ENCODE measurements at regions not wholly inside any gene's neighbourhood (a gene's known extent, or its start where the extent isn't known, plus 50 kb on each side); places are given as distances from the start of the nearest gene placed in this dataset.
A peak's percentile ranks its signal among the peaks of the same experiment; 100 is the strongest.
"Not testable (repeated sequence)": the region's sequence is repeated elsewhere in the genome, so short reads cannot be mapped to it uniquely, and the experiment has no call there.

DNA sequence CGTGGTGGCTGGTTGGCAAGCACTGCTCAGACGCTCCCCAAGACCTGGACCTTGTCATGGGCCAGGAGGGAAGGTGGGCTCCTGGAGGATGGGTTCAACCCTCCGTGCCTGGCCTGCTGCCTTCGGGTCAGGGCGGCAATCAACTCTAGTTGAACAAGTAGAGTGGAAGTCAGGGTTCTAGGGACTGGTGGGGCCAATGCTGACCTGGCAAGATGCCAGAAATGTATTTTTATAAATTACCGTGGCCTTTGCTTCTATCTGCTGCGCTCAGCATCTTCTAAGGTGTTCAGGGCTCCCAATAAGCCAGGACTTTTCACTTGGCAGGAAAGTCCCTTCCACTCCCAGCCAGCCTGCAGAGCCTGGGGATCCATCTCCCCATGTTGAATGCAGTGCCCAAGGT is 207.1 kb upstream of the N4BP1 start:
- no peak for DNase-seq

GRCh38 chr16:48816393-48816792 is 206.4 kb upstream of the N4BP1 start:
- DNase-seq: no peak

GRCh38 chr16:48814994-48815393 is 205.0 kb upstream of the N4BP1 start:
- no peak for DNase-seq

DNA sequence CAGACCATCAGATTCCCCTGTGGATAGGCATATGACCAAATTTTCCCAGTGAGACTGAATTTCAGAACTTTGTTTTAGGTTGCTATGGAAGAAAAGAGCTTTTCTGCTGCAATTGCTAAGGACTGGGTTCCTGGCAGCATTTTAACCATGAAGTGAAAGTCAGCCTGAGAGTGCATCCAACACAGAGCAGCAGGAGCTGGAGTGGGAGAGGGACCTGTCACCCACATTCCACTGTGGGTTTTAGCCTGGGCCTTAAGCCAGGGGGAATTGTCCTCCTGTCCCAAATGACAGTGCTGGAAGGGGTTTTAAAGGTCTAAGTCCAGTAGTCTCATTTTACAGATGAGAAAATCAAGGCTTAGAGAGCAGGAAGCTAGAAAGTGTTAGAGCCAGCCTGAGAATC is 203.5 kb upstream of the N4BP1 start:
- DNase-seq: no peak

GRCh38 chr16:48812856-48813255 is 202.9 kb upstream of the N4BP1 start:
- no peak for DNase-seq

GRCh38 chr16:48811478-48811877 is 201.5 kb upstream of the N4BP1 start:
- DNase-seq: no peak

DNA sequence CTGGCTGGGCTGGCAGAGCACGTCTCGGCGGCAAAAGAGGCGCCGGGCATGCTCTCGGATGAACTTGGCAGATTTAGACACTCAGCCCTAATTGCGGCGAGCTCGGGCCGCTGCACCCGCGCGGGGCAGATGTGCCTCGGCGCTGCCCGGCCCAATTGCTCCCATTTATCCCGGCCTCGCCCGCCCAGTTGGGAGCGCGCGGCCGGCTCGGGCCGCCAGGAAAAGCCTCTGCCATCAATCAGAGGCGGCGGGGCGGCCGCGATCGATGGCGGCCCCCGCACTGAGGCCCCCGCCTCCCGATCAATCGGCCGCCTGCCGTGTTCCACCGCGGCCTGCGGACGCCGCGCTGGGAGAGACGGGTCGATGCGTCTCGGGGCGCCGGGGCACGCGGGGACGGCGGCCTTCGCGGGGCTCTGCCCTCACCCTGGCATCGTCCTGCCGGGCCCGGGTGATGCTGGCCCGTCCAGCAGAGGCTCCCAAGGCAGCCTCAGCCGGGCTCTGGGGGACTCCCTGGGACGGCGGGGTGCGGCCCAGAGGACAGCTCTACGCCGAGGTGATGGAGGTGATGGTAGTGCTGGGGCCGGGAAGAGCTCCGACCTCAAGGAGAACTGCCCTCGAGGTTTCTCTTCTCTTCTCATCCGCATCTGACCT is 200.9 kb upstream of the N4BP1 start:
- DNase-seq: no peak

DNA sequence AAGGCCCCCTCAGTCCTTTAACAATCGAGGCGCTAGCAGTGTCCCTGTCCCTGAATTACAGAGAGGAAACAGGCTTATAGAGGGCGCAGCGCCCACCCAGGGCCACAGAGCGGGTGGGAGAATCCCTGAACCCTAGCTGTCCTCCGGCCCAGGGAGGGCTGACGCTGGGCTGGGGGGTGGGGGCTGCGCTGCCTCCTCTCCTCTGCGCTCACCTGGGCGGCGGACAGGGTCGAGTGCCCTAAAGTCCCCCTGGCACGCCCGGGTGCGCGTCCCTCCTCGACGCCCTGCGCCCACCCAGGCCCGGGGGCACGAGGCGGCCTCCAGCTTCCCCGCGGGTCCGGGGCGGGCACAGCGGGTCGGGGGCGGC is 200.4 kb upstream of the N4BP1 start:
- DNase-seq: no peak

DNA sequence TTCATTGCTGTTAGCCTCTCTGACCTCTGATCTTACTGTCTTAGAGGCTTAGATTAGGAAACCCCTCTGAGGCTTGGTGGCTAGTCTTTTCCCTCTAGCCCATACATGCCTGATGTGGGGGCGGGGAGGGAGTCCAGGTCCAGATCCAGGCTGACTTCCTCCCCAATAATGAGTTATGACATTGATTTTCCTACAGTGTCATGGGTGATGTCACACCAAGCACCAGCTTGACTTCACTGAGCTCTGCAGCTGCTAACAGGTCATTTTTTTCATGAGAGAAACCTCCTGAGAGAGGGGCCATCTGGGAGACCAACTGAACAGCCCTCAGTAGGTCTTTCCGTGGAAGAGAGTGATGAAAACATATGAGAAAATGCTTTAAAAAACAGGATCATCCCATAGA is 180.2 kb upstream of the N4BP1 start:
- DNase-seq: peak; percentile 51

DNA sequence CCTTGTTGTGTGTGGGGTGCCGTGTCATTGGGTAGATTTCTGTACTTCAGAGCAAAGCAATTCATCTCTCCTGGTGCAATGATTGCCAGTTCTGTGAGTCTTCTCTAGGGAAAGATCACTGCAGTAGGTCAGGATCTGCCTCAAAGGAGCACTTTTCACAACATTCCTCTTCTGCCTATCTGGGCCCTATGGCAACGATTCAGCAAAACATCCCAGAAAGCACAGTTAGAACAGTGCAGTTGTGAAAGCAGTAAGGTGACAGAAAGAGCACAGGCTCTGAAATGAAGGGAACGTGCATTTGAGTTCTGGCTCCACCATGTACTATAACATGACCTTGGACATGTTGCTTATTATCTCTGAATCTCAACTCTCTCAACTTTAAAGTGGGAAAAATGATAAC is 178.5 kb upstream of the N4BP1 start:
- DNase-seq: no peak

DNA sequence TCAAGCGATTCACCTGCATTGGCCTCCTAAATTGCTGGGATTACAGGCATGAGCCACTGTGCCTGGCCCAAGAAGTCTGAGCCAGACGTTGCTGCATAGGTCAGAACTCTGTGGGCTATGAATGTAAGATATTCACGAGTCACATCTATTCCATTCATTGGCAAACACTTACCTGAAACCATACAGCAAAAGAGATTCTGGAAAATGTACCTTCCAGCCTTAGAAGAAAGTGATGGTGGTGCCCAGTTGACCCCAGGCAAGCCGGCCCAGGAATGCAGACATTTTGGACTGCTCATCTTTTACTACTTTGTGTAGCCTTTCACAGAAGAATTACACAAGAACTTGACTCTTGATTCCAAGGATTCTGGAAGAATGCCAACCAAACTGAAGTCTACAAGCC is 135.6 kb upstream of the N4BP1 start:
- DNase-seq: no peak

- no peak for DNase-seq
Measured at GRCh38 chr16:48740964-48741363, 131.0 kb upstream of the N4BP1 start.

DNA sequence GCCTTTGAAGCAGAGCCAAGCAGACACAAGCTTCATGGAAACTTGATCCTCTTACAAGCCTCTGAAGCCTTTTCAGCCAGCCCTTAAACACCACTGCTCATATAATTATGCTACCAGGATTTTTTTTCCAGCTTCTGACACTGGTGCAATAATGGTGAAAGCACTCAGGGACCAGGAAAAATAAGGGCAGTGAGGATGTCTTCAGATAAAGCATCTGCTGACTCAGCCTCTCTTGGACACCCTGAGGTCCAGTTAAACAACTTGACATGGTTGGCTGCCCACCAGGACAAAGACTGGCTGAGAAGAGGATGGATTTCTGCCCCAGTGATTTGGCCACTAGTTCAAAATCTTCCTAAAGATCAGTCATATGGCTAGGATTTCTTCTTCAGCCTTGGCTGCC is 124.2 kb upstream of the N4BP1 start:
- DNase-seq: peak; percentile 20

GRCh38 chr16:48704710-48705109 is 94.7 kb upstream of the N4BP1 start:
- no peak for DNase-seq

DNA sequence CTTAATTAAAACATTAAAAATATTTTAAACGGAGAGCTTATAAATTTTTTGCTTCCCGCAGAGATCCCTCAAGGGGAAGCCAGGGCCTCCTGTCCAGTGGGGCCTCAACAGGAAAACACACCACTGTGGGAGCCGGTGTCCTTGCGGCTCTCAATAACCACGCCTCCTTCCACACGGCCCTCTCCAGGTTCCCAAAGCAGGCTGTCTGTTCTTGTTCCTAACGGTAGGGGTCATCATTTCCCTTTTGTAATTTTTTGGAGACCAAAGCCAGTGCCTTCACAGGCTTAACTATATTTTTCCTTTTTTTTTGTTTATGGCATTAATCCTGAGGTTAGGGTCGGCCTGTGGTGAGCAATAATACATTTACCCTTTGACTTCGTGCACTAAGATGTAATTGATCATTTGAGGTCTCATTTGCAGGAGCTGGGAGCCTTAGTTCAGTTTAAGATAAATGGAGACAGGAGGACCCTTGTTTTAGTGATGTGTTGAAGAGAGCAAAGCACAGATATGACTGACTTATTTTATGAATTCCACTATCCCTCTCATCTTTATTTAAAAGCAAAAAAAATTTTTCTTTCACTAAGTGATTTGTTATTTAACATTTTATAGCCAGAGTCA is 77.5 kb upstream of the N4BP1 start:
- peak; percentile 87 for DNase-seq

DNA sequence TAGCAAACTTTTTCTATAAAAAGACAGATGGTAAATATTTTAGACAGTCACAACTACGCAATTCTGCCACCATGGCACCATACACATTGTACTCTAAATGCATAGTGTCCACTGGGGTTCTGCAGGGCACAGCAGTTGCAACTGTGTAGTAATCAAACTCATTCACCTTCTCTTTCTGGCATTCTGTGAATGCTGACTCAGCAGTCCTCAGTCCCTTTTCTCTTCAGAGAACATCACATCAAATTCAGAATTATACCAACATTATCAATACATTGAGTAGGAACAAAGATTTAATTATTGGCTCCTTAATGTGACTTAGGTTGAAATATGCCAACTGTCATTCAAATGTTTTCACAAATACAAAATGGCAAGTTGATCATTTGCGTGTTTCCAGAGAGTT is 74.2 kb upstream of the N4BP1 start:
- DNase-seq: no peak

DNA sequence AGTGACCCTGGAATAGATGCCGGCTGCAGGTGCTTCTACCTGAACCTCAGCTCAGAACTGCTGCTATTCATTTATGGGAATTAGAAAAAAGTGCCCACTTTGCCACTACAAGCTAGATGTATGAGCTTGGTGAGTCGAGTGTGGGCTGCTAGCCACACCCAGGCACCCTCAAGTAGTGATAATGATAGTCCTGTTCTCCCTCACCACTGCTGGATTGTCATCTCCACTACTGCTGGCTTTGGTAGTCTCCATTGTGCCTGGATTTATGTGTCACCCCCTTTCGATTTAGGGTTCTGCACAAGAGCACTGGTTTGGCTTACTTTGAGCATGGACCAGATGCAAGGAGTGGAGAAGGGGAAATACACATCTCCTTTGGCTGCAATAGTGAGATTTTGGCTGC is 73.0 kb upstream of the N4BP1 start:
- no peak for DNase-seq

DNA sequence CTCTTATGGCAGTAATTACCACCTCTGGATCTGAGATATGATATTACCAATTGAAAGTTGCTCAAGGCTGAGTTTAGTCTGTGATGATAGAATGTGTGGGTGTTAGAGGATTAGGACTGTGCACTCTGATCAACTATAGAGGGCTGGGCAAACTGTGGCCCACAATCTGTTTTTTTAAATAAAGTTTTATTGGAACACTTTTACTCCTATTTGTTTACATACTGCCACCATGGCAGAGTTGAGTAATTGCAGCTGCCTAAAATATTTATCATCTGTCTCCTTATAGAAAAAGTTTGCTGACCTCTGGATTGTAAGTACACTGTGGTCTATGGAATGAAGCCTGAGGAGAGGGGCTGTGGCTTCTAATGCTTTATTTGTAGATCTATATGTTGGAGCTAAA is 71.5 kb upstream of the N4BP1 start:
- DNase-seq: no peak

- no peak for DNase-seq
Measured at GRCh38 chr16:48680881-48681280, 70.9 kb upstream of the N4BP1 start.

DNA sequence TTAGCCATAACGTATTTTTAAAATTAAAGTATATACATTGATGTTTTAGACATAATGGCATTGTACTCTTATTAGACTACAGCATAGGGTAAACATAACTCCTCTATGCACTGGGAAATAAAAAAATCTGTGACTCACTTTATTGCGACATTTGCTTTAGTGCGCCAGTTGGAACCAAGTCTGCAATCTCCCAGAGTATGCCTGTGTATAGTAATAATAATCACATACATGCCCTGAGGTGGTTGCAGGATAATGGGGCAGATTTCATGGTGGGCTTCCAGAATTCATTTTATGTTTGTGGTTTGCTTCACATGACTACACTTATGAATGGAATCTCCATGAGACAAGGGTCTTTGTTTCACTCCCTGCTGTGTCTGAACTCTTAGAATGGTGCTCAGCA is 66.9 kb upstream of the N4BP1 start:
- DNase-seq: no peak

DNA sequence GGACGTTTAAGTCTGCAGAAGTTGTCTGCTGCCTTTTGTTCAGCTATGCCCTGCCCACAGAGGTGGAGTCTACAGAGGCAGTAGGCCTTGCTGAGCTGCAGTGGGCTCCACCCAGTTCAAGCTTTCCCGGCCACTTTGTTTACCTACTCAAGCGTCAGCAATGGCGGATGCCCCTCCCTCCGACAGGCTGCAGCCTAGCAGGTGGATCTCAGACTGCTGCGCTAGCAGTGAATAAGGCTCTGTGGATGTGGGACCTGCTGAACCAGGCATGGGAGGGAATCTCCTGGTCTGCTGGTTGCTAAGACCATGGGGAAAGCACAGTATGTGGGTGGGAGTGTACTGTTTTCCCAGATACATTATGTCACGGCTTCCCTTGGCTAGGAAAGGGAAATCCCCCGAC is 58.2 kb upstream of the N4BP1 start:
- not testable (repeated sequence) for DNase-seq

DNA sequence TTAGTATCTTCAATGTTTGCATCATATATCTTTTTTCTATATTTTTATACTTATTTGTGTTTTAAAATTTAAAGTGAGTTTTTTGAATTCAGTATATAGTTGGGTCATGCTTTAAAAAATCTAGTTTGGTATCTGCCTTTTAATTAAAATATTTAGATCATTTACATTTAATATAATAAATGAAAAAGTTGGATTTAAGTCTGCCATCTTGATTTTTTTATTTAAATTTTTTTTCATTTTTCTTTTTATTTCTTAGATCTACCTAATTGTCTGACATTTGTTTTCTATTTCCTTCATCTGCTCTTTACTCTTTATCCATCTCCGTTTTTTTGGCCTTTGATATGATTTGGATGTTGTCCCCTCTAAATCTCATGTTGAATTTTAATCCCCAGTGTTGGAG is 50.0 kb upstream of the N4BP1 start:
- no peak for DNase-seq

Data from NCI-H82 (cell line).